MM.1S (cell line): ENCODE measurements at regions not wholly inside any gene's neighbourhood (a gene's known extent, or its start where the extent isn't known, plus 50 kb on each side); places are given as distances from the start of the nearest gene placed in this dataset.
"Not testable (repeated sequence)": the region's sequence is repeated elsewhere in the genome, so short reads cannot be mapped to it uniquely, and the experiment has no call there.

ENCODE experiments used
- DNase-seq: peaks from one replicate; pipeline ENCODE4 v3.0.0-alpha.2; 2015
- H2AFZ ChIP-seq: fragments of 300-600 bp; sonication (generic); 2 replicates; pipeline ENCODE4 v1.6.0; 2016; ENCODE audit warnings: antibody characterized with exemption, low read length
- H3F3A ChIP-seq: fragments of 300-600 bp; sonication (generic); 2 replicates; pipeline ENCODE4 v1.6.1; 2016; ENCODE audit warnings: mild to moderate bottlenecking, antibody characterized with exemption, low read length, moderate library complexity, mixed read lengths; ENCODE audit not compliant: insufficient read depth
- H3K27ac ChIP-seq: fragments of 300-600 bp; sonication (generic); 2 replicates; pipeline ENCODE4 v1.5.1; 2016; ENCODE audit warnings: mild to moderate bottlenecking, low read length
- H3K27me3 ChIP-seq: fragments of 300-600 bp; sonication (generic); replicated peaks from 2 replicates; pipeline ENCODE4 v1.6.0; 2016; ENCODE audit warnings: low read length; ENCODE audit not compliant: insufficient read depth
- H3K36me3 ChIP-seq: fragments of 300-600 bp; sonication (generic); replicated peaks from 2 replicates; pipeline ENCODE4 v1.6.1; 2016; ENCODE audit warnings: mild to moderate bottlenecking, low read length, mixed read lengths; ENCODE audit not compliant: insufficient read depth
- H3K4me1 ChIP-seq: fragments of 300-600 bp; sonication (generic); 2 replicates; pipeline ENCODE4 v1.6.1; 2016; ENCODE audit warnings: low read length, mixed read lengths
- H3K4me2 ChIP-seq: fragments of 300-600 bp; sonication (generic); 2 replicates; pipeline ENCODE4 v1.6.0; 2016; ENCODE audit warnings: low read depth, low read length
- H3K4me3 ChIP-seq: fragments of 300-600 bp; sonication (generic); 2 replicates; pipeline ENCODE4 v1.5.1; 2016; ENCODE audit warnings: low read length, mixed read lengths
- H3K79me2 ChIP-seq: fragments of 300-600 bp; sonication (generic); 2 replicates; pipeline ENCODE4 v1.6.1; 2016; ENCODE audit warnings: mixed run types, low read length, mixed read lengths
- H3K9ac ChIP-seq: fragments of 300-600 bp; sonication (generic); 2 replicates; pipeline ENCODE4 v1.6.1; 2016; ENCODE audit warnings: low read length, mixed read lengths
- H3K9me2 ChIP-seq: fragments of 300-600 bp; sonication (generic); replicated peaks from 2 replicates; pipeline ENCODE4 v1.6.1; 2016; ENCODE audit warnings: mild to moderate bottlenecking, low read length, mixed read lengths; ENCODE audit not compliant: insufficient read depth
- H3K9me3 ChIP-seq: fragments of 300-600 bp; sonication (generic); replicated peaks from 2 replicates; pipeline ENCODE4 v1.6.1; 2016; ENCODE audit warnings: mild to moderate bottlenecking, low read length, mixed read lengths; ENCODE audit not compliant: insufficient read depth
- H4K20me1 ChIP-seq: fragments of 300-600 bp; sonication (generic); 2 replicates; pipeline ENCODE4 v1.6.1; 2016; ENCODE audit warnings: mild to moderate bottlenecking, low read length, moderate library complexity, mixed read lengths; ENCODE audit not compliant: insufficient read depth
- EZH2 ChIP-seq: fragments of 300-600 bp; sonication (generic); optimal IDR thresholded peaks from 2 replicates; pipeline ENCODE3; 2017; ENCODE audit warnings: low read depth, mild to moderate bottlenecking, antibody characterized with exemption, low read length, mixed read lengths
- EZH2phosphoT487 ChIP-seq: fragments of 300-600 bp; sonication (generic); IDR thresholded peaks from 2 replicates; pipeline ENCODE4 v1.6.1; 2018; ENCODE audit warnings: antibody characterized with exemption, low read length
- TF ChIP-seq, protein P1 (sequence below): fragments of 300-600 bp; sonication (generic); IDR thresholded peaks from 2 replicates; pipeline ENCODE4 v1.5.1; 2016; ENCODE audit warnings: antibody characterized with exemption, low read length, mixed read lengths

DNA sequence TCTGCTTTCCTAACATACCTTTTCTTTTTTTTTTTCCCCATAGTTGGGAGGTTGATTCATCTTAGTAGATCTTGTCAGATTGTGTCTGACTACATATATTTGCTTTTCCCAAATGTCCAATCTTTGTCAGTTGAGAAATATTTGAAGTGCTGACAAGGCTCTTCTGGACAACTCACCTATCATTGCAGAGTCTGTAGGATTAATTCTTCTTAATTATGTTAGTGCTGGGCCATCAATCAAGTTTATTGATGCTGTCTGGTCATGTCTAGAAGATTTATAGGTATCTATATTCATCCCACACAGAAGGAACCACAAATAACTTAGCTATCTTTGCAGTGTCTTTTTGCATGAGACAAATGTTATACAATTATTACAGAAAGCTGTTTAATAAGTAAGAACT lies 310.6 kb downstream of the ACTR3B start:
- no peaks in the 10 kb centered on the region for H3K4me1 ChIP-seq
- H3K36me3 ChIP-seq = no peaks in the 10 kb centered on the region
- DNase-seq = no peak
- H3K4me3 ChIP-seq = no peak overlapping the region
- H3K27me3 ChIP-seq = no peaks in the 10 kb centered on the region
- no peaks in the 10 kb centered on the region for H3K9me3 ChIP-seq
- no peak overlapping the region for H2AFZ ChIP-seq
- no peak for TF ChIP-seq EZH2
- TF ChIP-seq, protein P1, sequence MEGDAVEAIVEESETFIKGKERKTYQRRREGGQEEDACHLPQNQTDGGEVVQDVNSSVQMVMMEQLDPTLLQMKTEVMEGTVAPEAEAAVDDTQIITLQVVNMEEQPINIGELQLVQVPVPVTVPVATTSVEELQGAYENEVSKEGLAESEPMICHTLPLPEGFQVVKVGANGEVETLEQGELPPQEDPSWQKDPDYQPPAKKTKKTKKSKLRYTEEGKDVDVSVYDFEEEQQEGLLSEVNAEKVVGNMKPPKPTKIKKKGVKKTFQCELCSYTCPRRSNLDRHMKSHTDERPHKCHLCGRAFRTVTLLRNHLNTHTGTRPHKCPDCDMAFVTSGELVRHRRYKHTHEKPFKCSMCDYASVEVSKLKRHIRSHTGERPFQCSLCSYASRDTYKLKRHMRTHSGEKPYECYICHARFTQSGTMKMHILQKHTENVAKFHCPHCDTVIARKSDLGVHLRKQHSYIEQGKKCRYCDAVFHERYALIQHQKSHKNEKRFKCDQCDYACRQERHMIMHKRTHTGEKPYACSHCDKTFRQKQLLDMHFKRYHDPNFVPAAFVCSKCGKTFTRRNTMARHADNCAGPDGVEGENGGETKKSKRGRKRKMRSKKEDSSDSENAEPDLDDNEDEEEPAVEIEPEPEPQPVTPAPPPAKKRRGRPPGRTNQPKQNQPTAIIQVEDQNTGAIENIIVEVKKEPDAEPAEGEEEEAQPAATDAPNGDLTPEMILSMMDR = no peak
- TF ChIP-seq EZH2phosphoT487 = no peak
- H3K9ac ChIP-seq = no peak overlapping the region
- no peaks in the 10 kb centered on the region for H3K79me2 ChIP-seq
- no peaks in the 10 kb centered on the region for H3K9me2 ChIP-seq
- no peak overlapping the region for H3K4me2 ChIP-seq
- H4K20me1 ChIP-seq = no peaks in the 10 kb centered on the region
- no peak overlapping the region for H3K27ac ChIP-seq
- no peaks in the 10 kb centered on the region for H3F3A ChIP-seq

DNA sequence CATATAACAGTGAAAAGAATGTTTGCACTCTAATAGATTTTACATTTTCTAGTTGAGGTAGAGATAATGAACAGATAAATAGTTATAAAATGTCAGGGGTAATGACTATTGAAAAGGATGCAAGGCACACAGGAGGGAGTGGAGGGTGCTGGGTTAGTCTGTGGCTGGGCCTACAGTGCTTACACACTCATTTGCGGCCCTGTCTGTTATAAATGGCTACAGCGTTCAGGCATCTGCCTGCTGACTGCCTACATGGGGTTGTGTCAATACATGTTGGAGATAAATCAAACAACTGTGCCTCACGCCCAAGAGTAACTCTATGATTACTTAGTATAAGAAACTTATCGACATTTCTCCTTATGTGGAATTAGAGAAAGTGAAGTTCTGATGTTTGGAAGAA lies 313.3 kb downstream of the ACTR3B start:
- no peaks in the 10 kb centered on the region for H3K9me2 ChIP-seq

DNA sequence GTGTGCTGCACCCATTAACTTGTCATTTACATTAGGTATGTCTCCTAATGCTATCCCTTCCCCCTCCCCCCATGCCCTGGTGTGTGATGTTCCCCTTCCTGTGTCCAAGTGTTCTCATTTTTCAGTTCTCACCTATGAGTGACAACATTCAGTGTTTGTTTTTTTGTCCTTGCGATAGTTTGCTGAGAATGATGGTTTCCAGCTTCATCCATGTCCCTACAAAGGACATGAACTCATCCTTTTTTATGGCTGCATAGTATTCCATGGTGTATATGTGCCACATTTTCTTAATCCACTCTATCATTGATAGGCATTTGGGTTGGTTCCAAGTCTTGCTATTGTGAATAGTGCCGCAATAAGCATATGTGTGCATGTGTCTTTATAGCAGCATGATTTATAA lies 316.7 kb downstream of the ACTR3B start:
- not testable (repeated sequence) for H3K27me3 ChIP-seq, H3K36me3 ChIP-seq, H3K9me3 ChIP-seq, H3K9me2 ChIP-seq, H3K4me2 ChIP-seq, H3K4me1 ChIP-seq, H4K20me1 ChIP-seq, H3K4me3 ChIP-seq, H3K9ac ChIP-seq, DNase-seq, H2AFZ ChIP-seq, H3F3A ChIP-seq, H3K79me2 ChIP-seq, H3K27ac ChIP-seq

More for the DNA sequence above, 313.3 kb downstream of the ACTR3B start:
- no peak overlapping the region for H2AFZ ChIP-seq
- no peak overlapping the region for H3K4me3 ChIP-seq
- no peak overlapping the region for H3K9ac ChIP-seq
- no peaks in the 10 kb centered on the region for H4K20me1 ChIP-seq
- no peak overlapping the region for H3K4me2 ChIP-seq
- no peak for DNase-seq
- no peaks in the 10 kb centered on the region for H3K4me1 ChIP-seq
- no peaks in the 10 kb centered on the region for H3K79me2 ChIP-seq
- no peak overlapping the region for H3K27ac ChIP-seq
- no peak for TF ChIP-seq EZH2
- TF ChIP-seq, protein P1 = no peak
- TF ChIP-seq EZH2phosphoT487 = no peak
- H3K36me3 ChIP-seq = no peaks in the 10 kb centered on the region
- no peaks in the 10 kb centered on the region for H3K27me3 ChIP-seq
- no peaks in the 10 kb centered on the region for H3F3A ChIP-seq
- H3K9me3 ChIP-seq = no peaks in the 10 kb centered on the region

DNA sequence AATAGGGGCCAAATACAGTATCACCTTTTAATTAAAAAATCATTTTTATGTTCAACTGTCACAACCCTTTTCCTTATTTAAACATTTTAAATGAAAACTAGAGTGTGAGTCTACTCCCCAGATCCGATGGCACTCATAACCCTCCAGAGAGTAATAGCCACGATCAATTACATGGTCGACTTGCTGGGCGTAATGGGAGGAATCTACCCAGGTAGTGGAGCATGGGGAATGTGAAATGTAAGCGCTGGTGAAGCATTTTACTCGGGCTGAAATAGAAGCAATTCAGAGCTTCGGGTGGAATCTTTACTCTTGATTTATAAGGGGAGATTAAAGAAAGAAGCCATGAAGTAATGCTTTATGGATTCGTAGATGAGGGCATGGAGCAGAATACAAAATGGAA lies 321.9 kb downstream of the ACTR3B start:
- Histone ChIP-seq H3K79me2 (no peaks in the 10 kb centered on the region), H3K4me3 (no peak overlapping the region), H2AFZ (no peak overlapping the region), H3K27ac (no peak overlapping the region), H3K4me1 (no peaks in the 10 kb centered on the region), H3K9me3 (no peaks in the 10 kb centered on the region), H3K9ac (no peak overlapping the region), H3K27me3 (no peaks in the 10 kb centered on the region), H3K36me3 (no peaks in the 10 kb centered on the region), H3K4me2 (no peak overlapping the region), H4K20me1 (no peaks in the 10 kb centered on the region), H3F3A (no peaks in the 10 kb centered on the region), H3K9me2 (no peaks in the 10 kb centered on the region)
- TF ChIP-seq EZH2phosphoT487 (no peak), EZH2 (no peak)
- TF ChIP-seq, protein P1 = no peak
- no peak for DNase-seq
